ENCODE measurements at regions not wholly inside any gene's neighbourhood (a gene's known extent, or its start where the extent isn't known, plus 50 kb on each side); places are given as distances from the start of the nearest gene placed in this dataset.

DNA sequence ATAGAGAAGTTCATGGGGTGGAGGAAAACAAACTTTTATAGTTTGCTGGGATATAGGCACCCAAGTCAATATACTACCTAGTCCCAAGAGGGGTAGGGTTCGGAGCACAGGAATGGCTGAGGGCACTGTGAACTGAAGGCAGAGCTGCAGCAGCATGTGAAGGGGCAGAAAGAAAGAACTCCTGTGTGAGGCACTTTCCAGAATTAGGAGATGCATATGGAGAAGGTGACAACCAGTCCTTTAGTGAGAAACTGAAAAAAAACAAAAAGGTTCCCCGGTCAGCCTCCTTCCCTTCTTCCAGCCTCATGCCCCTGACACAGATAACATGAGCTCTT is 429.1 kb downstream of the DSC3 start:
- TF ChIP-seq, protein P1, sequence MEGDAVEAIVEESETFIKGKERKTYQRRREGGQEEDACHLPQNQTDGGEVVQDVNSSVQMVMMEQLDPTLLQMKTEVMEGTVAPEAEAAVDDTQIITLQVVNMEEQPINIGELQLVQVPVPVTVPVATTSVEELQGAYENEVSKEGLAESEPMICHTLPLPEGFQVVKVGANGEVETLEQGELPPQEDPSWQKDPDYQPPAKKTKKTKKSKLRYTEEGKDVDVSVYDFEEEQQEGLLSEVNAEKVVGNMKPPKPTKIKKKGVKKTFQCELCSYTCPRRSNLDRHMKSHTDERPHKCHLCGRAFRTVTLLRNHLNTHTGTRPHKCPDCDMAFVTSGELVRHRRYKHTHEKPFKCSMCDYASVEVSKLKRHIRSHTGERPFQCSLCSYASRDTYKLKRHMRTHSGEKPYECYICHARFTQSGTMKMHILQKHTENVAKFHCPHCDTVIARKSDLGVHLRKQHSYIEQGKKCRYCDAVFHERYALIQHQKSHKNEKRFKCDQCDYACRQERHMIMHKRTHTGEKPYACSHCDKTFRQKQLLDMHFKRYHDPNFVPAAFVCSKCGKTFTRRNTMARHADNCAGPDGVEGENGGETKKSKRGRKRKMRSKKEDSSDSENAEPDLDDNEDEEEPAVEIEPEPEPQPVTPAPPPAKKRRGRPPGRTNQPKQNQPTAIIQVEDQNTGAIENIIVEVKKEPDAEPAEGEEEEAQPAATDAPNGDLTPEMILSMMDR (IDR thresholded peaks at IDR 0.05), result no peak
- no peak for TF ChIP-seq EZH2 (IDR thresholded peaks at IDR 0.05; ENCODE audit: borderline replicate concordance, insufficient read depth, low read depth, low read length, poor library complexity, severe bottlenecking)

All from B cell (primary cell).